Gastroesophageal sphincter (tissue), 4 donors: ENCODE measurements at regions not wholly inside any gene's neighbourhood (a gene's known extent, or its start where the extent isn't known, plus 50 kb on each side); places are given as distances from the start of the nearest gene placed in this dataset.

Source experiments
- ATAC-seq: fragments of 150-250 bp; one replicate; pipeline ENCODE4 v1.9.1; 2016; ENCODE audit warnings: mild to moderate bottlenecking, moderate library complexity
- H3K27ac ChIP-seq, 4 donors: fragments of 200-600 bp; sonication (generic) in 3 of 4; 1 replicate in 3 of 4; 2 replicates in 1 of 4; pipeline ENCODE4 v1.5.1; 2016 to 2019
- H3K27me3 ChIP-seq: fragments of 200-600 bp; sonication (generic); one replicate; pipeline ENCODE4 v1.5.1; 2019
- H3K36me3 ChIP-seq, 2 donors: fragments of 200-600 bp; sonication (generic); one replicate each; pipeline ENCODE4 v1.5.1; 2019; ENCODE audit warnings: control low read depth in 1 of 2
- H3K4me1 ChIP-seq, 3 donors: fragments of 200-600 bp; sonication (generic); 1 replicate in 2 of 3; 2 replicates in 1 of 3; pipeline ENCODE4 v1.5.1; 2016 to 2019; ENCODE audit warnings: control low read depth in 2 of 3
- H3K4me3 ChIP-seq, 2 donors: fragments of 200-600 bp; sonication (generic); one replicate each; pipeline ENCODE4 v1.5.1; 2019; ENCODE audit warnings: mild to moderate bottlenecking in 1 of 2, moderate library complexity in 1 of 2
- H3K9me3 ChIP-seq, 3 donors: fragments of 200-600 bp; sonication (generic); one replicate each; pipeline ENCODE4 v1.5.1; 2017 to 2019; ENCODE audit warnings: control low read depth in 2 of 3
- CTCF ChIP-seq, 4 experiments: fragments of 200-600 bp in 2 of 4; fragments of 450-650 bp in 2 of 4; sonication (generic) in 1 of 4; IDR thresholded peaks; one replicate each; pipeline ENCODE4 v1.5.1; 2017 to 2019; ENCODE audit warnings: antibody characterized with exemption in 4 of 4, mild to moderate bottlenecking in 2 of 4, moderate library complexity in 2 of 4
- EP300 ChIP-seq: sonication (generic); formaldehyde crosslinking; IDR thresholded peaks from one replicate; pipeline ENCODE4 v1.6.1; 2017; ENCODE audit warnings: antibody characterized with exemption, mild to moderate bottlenecking
- POLR2A ChIP-seq, 2 donors: fragments of 450-650 bp; IDR thresholded peaks; one replicate each; pipeline ENCODE4 v1.6.1; 2017; ENCODE audit warnings: antibody characterized with exemption in 2 of 2, mild to moderate bottlenecking in 2 of 2, moderate library complexity in 1 of 2
- POLR2AphosphoS5 ChIP-seq: sonication (generic); formaldehyde crosslinking; IDR thresholded peaks from one replicate; pipeline ENCODE4 v1.6.1; 2017; ENCODE audit warnings: antibody characterized with exemption
- WGBS, 2 donors: methylation state at CpG; one replicate each; pipeline ENCODE4 v1.1.5; 2018; ENCODE audit warnings: low coverage in 1 of 2; 5-methylcytosine and 5-hydroxymethylcytosine counted together

DNA sequence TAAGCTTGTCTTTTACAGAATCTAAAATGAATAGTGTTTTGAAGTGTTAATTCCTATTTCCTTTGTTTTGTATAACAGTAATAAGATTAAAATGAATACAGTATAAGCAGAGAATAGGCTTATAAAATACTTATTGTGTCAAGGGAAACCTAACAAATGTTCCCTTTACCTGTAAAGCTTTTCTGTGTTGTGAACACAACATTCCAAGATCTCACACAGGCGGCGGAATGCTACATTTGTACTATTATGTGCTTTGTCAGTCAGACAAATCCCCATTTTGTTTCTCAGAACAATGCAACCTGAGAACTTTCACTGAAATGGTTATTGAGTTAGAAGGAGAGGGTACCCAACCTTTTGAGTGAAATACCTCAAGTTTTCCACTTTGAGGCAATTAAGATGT lies 1170.3 kb downstream of the OLFM4 start:
- TF ChIP-seq POLR2AphosphoS5 (no peak), POLR2A (IDR thresholded peaks at IDR 0.05) (no peak), EP300 (no peak), CTCF (IDR thresholded peaks at IDR 0.05) (no peak)
- H3K4me3 ChIP-seq: no peak overlapping the region
- no peaks in the 10 kb centered on the region for H3K4me1 ChIP-seq
- ATAC-seq: no peak
- no peaks in the 10 kb centered on the region for H3K9me3 ChIP-seq
- no peak overlapping the region for H3K27ac ChIP-seq
- H3K36me3 ChIP-seq: no peaks in the 10 kb centered on the region
- no peaks in the 10 kb centered on the region for H3K27me3 ChIP-seq
- WGBS, 2 donors: 85 to 86% methylated on average over 2 of the region's 2 CpGs

DNA sequence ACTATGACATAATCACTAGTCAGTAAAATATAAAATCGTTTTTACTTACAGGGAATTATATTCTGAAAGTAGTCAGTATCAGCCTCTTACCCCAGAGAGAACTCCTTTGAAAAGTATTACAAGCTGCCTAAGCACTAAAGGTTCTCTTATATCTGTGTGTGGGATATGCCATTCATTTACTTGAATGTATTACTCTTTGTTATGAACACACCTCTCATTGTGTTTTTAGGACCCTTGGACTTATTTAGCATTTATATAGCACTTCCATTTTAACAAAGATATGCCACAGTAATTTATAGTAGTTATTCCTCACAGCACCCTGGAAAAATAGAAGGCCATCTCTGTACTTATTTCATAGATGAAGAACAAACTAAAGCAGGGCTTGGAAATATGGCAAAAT lies 1178.0 kb downstream of the OLFM4 start:
- TF ChIP-seq POLR2AphosphoS5 (no peak), EP300 (no peak)
- no peak for ATAC-seq
- 42 to 64% methylated on average over 1 of the region's 1 CpG for WGBS, 2 donors
- no peak overlapping the region for H3K4me3 ChIP-seq
- H3K27ac ChIP-seq: no peak overlapping the region
- no peaks in the 10 kb centered on the region for H3K9me3 ChIP-seq
- no peaks in the 10 kb centered on the region for H3K27me3 ChIP-seq
- H3K4me1 ChIP-seq: no peaks in the 10 kb centered on the region
- H3K36me3 ChIP-seq: no peaks in the 10 kb centered on the region

GRCh38 chr13:54210397-54211049 lies 1181.9 kb downstream of the OLFM4 start:
- no peak for ATAC-seq
- H3K4me3 ChIP-seq: no peak overlapping the region
- H3K4me1 ChIP-seq: no peaks in the 10 kb centered on the region
- TF ChIP-seq POLR2AphosphoS5 (no peak), EP300 (no peak), POLR2A (IDR thresholded peaks at IDR 0.05) (no peak), CTCF (IDR thresholded peaks at IDR 0.05) (no peak)
- no peaks in the 10 kb centered on the region for H3K27me3 ChIP-seq
- WGBS, 2 donors: 75 to 89% methylated on average over 2 of the region's 2 CpGs
- H3K27ac ChIP-seq: no peak overlapping the region
- no peaks in the 10 kb centered on the region for H3K9me3 ChIP-seq
- no peaks in the 10 kb centered on the region for H3K36me3 ChIP-seq

GRCh38 chr13:54216221-54216620 lies 1187.6 kb downstream of the OLFM4 start:
- no peak overlapping the region for H3K4me3 ChIP-seq
- no peaks in the 10 kb centered on the region for H3K36me3 ChIP-seq
- H3K4me1 ChIP-seq: no peaks in the 10 kb centered on the region
- WGBS, 2 donors: 53 to 74% methylated on average over 2 of the region's 2 CpGs
- ATAC-seq: no peak
- no peaks in the 10 kb centered on the region for H3K27me3 ChIP-seq
- no peak overlapping the region for H3K27ac ChIP-seq
- TF ChIP-seq EP300 (no peak), POLR2AphosphoS5 (no peak), POLR2A (IDR thresholded peaks at IDR 0.05) (no peak), CTCF (IDR thresholded peaks at IDR 0.05) (no peak)
- peaks cover 0 to 16% (median 0%) of the 10 kb centered on the region in 3 donors for H3K9me3 ChIP-seq

- Histone ChIP-seq H3K27ac (no peak overlapping the region), H3K9me3 (no peaks in the 10 kb centered on the region), H3K27me3 (no peaks in the 10 kb centered on the region), H3K36me3 (no peaks in the 10 kb centered on the region), H3K4me1 (no peaks in the 10 kb centered on the region), H3K4me3 (no peak overlapping the region)
- ATAC-seq: no peak
- WGBS, 2 donors: 70 to 83% methylated on average over 1 of the region's 1 CpG
- TF ChIP-seq POLR2AphosphoS5 (no peak), CTCF (IDR thresholded peaks at IDR 0.05) (no peak), EP300 (no peak), POLR2A (IDR thresholded peaks at IDR 0.05) (no peak)
Observed at GRCh38 chr13:54226876-54227275, 1198.3 kb downstream of the OLFM4 start.
